MM.1S (cell line): ENCODE measurements at regions not wholly inside any gene's neighbourhood (a gene's known extent, or its start where the extent isn't known, plus 50 kb on each side); places are given as distances from the start of the nearest gene placed in this dataset.

Source experiments
- CTCF ChIP-seq: fragments of 300-600 bp; sonication (generic); IDR thresholded peaks from 2 replicates; pipeline ENCODE4 v1.5.1; 2016; ENCODE audit warnings: antibody characterized with exemption, low read length, mixed read lengths
- EZH2 ChIP-seq: fragments of 300-600 bp; sonication (generic); optimal IDR thresholded peaks from 2 replicates; pipeline ENCODE3; 2017; ENCODE audit warnings: low read depth, mild to moderate bottlenecking, antibody characterized with exemption, low read length, mixed read lengths
- EZH2phosphoT487 ChIP-seq: fragments of 300-600 bp; sonication (generic); IDR thresholded peaks from 2 replicates; pipeline ENCODE4 v1.6.1; 2018; ENCODE audit warnings: antibody characterized with exemption, low read length

- no peak for TF ChIP-seq CTCF
- no peak for TF ChIP-seq EZH2
- TF ChIP-seq EZH2phosphoT487: no peak
Measured at GRCh38 chr2:143936848-143937722, 582.8 kb downstream of the ZEB2 start.
